GM12865 (cell line): ENCODE measurements at regions not wholly inside any gene's neighbourhood (a gene's known extent, or its start where the extent isn't known, plus 50 kb on each side); places are given as distances from the start of the nearest gene placed in this dataset.

ENCODE experiments used
- DNase-seq: peaks from one replicate; pipeline ENCODE4 v3.0.0; 2010; ENCODE audit warnings: low read depth
- H3K4me3 ChIP-seq: 2 replicates; pipeline ENCODE4 v1.5.1; 2011; ENCODE audit warnings: mild to moderate bottlenecking, low read depth, low read length, control low read depth
- TF ChIP-seq, protein P1 (sequence below): IDR thresholded peaks from 2 replicates; pipeline ENCODE4 v1.5.1; 2011; ENCODE audit warnings: low read length, control low read depth, low read depth, inconsistent platforms; ENCODE audit not compliant: insufficient read depth; ENCODE audit errors: missing control alignments

DNA sequence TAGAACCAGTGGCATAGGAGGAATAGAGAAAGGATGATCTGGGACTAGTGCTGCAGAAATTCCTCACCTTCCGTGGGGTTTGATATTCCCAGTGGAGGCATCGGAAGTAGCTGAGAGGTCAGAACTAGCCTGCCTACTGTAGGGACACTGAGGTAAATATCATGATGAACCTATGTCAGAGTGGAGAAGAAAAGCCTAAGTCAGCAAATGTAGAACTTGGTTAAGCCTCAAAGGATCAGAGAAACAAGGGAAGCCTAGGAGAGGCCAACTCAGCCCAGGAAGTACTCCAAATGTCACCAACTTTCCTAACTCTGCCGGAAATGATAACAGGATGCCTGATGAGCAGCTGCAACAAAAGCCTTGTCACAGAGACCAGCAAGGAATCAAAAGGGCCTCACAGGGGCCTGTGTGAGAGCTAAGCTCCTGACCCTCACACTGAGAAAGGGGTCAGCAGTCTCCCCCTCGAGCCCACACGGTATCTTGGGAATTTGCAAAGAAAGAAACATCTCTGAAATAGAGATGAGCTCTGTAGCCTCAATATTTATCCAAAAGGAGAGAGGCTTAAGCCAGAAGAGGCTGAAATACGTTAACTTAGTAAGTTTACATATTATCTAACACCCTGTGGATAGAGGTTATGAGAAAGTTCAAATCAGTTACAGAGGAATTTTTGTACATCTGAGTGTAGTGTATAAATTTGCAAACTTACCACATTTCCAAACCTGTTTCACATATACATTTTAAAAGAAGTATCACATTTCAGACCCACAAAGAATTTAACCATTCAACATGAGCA lies 1064.3 kb downstream of the DIAPH3 start:
- no peak overlapping the region for H3K4me3 ChIP-seq
- DNase-seq = no peak
- TF ChIP-seq, protein P1, sequence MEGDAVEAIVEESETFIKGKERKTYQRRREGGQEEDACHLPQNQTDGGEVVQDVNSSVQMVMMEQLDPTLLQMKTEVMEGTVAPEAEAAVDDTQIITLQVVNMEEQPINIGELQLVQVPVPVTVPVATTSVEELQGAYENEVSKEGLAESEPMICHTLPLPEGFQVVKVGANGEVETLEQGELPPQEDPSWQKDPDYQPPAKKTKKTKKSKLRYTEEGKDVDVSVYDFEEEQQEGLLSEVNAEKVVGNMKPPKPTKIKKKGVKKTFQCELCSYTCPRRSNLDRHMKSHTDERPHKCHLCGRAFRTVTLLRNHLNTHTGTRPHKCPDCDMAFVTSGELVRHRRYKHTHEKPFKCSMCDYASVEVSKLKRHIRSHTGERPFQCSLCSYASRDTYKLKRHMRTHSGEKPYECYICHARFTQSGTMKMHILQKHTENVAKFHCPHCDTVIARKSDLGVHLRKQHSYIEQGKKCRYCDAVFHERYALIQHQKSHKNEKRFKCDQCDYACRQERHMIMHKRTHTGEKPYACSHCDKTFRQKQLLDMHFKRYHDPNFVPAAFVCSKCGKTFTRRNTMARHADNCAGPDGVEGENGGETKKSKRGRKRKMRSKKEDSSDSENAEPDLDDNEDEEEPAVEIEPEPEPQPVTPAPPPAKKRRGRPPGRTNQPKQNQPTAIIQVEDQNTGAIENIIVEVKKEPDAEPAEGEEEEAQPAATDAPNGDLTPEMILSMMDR = no peak

- DNase-seq = no peak
- TF ChIP-seq, protein P1 = no peak
- no peak overlapping the region for H3K4me3 ChIP-seq
Measured at GRCh38 chr13:59103004-59103768, 1060.5 kb downstream of the DIAPH3 start.

DNA sequence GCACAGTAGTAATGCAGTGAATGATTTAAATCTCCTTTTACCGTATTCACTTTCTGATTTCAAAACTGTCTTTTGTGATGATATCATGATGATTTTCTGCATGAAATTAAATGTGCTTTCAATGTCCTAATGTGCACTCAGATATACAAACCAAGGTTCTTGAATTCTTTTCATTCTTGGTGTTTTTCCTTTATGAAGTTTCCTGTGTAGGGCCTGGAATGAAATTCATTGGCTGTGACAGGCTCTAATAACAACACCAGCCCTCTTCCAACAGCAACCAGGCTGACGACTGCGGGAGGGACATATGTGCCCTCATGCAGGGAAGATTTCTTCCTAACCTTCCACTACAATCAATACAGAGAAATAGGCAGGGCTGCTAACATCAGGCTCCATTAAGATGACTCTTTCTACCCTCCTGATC lies 1052.0 kb downstream of the DIAPH3 start:
- TF ChIP-seq, protein P1 = no peak
- H3K4me3 ChIP-seq = no peak overlapping the region
- DNase-seq = no peak

- DNase-seq = no peak
- TF ChIP-seq, protein P1 = no peak
- H3K4me3 ChIP-seq = no peak overlapping the region
Measured at GRCh38 chr13:59112221-59112718, 1051.5 kb downstream of the DIAPH3 start.

DNA sequence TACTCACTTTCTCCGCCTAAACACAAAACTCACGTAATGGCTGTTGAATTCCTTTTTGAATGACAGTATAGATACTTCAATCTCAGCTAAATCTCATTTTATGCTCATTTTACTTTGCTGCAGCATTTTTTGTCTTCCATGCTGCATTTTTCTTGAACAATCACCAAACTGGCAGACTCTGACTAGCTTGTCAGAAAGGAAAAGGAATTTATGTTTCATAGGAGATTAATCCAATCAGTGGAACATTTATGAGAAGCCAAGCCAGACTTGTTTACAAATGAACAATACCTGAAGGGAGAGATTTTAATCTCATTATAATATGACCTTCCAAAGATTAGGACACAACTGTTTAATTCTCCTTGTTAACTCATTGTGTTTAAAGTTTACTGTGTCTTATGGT lies 1044.3 kb downstream of the DIAPH3 start:
- DNase-seq = no peak
- no peak overlapping the region for H3K4me3 ChIP-seq
- TF ChIP-seq, protein P1 = no peak

GRCh38 chr13:59120297-59120843 lies 1043.4 kb downstream of the DIAPH3 start:
- TF ChIP-seq, protein P1 = no peak
- DNase-seq = no peak

More at GRCh38 chr13:59120297-59120843, 1043.4 kb downstream of the DIAPH3 start:
- H3K4me3 ChIP-seq = no peak overlapping the region
